GM12874 (cell line): ENCODE measurements at regions not wholly inside any gene's neighbourhood (a gene's known extent, or its start where the extent isn't known, plus 50 kb on each side); places are given as distances from the start of the nearest gene placed in this dataset.
A peak's percentile ranks its signal among the peaks of the same experiment; 100 is the strongest.

Experiments used
- TF ChIP-seq, protein P1 (sequence below): IDR thresholded peaks from 2 replicates; pipeline ENCODE4 v1.5.1; 2011; ENCODE audit warnings: low read depth, mild to moderate bottlenecking, control low read depth, low read length, moderate library complexity; ENCODE audit not compliant: insufficient read depth

DNA sequence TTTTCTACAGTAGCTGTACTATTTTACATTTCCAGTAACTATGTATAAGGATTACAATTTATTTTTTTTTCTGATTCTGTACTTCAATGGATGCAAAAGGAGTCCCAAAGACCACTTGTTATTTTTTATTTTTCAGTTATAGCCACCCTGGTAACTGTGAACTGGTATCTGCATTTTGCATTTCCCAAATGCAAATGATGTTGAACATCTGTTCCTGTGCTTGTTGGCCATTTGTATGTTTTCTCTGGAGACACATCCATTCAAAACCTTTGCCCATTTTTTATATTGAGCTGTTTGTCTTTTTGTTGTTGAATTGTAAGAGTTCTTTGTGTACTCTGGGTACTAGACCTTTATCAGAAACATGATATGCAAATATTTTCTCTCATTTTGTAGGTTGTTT is 485.6 kb downstream of the LRIG3 start:
- TF ChIP-seq, protein P1, sequence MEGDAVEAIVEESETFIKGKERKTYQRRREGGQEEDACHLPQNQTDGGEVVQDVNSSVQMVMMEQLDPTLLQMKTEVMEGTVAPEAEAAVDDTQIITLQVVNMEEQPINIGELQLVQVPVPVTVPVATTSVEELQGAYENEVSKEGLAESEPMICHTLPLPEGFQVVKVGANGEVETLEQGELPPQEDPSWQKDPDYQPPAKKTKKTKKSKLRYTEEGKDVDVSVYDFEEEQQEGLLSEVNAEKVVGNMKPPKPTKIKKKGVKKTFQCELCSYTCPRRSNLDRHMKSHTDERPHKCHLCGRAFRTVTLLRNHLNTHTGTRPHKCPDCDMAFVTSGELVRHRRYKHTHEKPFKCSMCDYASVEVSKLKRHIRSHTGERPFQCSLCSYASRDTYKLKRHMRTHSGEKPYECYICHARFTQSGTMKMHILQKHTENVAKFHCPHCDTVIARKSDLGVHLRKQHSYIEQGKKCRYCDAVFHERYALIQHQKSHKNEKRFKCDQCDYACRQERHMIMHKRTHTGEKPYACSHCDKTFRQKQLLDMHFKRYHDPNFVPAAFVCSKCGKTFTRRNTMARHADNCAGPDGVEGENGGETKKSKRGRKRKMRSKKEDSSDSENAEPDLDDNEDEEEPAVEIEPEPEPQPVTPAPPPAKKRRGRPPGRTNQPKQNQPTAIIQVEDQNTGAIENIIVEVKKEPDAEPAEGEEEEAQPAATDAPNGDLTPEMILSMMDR: no peak

DNA sequence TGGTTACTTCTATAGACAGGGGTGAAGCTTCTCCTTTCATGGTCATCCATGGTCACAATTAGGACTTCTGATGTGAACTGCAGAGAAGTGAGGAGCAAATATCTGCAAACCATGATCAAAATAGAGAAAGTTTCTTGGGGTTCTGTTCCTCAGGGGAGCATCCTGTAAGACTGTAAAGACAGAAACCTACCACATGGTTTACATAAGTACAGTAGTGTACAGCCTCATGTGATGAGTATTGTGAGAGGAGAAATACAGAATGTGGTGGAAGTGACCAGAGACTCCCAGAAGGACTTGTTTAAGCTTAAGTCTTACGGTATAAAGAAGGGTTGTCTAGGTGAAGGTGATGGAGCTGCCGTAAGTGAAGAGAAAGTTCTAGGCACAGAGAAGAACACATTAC is 484.7 kb downstream of the LRIG3 start:
- TF ChIP-seq, protein P1: no peak

DNA sequence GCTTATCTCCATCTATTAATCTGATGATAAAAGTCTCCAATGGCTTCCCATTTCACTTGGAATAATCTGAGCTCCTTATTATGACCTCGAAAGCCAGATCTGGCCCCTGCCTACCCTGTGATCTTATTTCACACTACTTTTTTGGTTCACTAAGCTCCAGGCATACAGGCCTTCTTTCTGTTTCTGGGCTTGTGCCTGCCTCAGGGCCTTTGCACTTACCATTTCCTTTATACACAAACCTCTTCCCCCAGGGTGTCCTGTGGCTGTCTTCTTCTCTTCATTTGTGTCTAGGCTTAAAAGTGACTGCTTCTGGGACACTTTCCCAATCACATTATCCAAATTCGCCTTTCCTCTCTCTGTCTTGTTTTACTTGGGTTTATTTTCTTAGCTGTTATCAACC is 478.8 kb downstream of the LRIG3 start:
- TF ChIP-seq, protein P1: no peak

DNA sequence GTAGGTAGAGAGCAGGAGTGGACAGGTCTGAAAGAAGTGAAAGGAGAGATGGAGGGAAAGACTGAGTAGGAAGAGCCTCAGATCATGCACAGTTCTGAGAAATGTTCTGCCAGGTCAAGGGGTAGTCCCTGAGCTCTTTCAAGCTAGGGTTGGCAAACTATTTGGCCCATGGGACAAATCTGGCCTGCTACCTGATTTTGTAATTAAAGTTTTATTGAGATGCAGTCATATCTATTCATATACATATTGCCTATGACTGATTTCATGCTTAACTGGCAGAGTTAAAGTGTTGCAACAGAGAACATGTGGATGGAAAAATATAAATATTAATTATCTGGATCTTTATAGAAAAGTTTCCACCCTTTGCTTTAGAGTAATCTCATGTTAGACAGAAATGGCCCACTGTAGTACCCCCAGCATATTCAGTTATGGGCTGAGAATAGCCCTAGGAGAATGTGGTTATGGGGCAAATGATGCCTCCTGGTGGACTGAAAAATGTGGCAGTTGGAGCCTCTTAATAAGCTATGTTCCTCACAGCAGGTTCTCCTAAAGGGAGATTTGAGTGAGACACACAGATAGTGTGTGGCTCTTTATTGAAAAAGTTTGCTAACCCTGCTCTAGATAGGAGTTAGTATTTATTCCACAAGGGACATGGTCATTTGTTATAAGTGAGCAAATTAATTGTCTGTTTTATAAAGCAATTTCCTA is 476.9 kb downstream of the LRIG3 start:
- TF ChIP-seq, protein P1: peak; percentile 52

DNA sequence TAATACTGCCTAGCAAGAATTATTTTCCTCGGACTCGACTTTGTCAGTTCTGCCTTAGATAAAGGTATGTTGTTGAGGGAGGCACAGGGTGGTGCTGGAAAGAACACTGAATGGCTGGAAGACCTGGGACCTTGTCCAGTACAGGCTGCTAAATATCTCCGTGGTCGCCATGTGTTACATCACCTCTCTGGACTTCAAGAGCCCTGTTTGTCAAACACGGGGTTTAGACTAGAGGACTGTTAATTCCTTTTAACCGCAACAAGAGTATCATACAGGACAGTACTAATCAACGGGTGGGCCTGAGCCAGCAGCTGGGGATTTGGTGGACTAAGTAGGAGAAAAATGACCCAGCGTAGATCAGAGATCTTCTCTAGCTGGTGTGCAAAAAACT is 476.3 kb downstream of the LRIG3 start:
- TF ChIP-seq, protein P1: no peak

DNA sequence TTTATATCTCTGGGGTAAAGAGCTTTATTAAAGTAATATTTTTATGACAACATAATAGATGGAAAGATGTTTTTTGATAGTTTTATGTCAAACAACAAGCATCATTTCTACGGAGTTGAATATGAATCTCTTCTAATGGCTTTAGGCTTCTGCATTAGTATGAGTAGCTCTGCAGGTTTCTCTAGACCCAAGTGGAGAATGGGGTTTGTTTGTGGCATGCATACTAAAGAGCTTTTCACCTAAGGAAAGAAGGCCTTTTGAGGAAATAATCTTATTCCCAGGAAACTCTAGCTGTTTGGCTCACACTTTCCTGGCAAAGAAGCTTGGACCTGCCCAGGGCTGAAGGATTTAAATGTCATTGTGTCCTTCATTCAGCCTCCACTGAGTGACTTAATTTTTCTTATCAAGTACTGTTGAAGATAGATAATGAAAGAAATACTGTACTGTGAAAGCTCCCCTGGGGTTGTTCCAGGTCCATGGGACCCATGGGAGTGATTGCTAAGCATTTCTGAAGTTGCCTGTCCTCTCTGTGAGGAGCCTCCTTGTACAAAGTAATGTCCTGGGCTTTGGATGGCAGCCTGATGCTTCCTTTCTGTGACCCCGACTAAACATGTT is 469.3 kb downstream of the LRIG3 start:
- TF ChIP-seq, protein P1: no peak

DNA sequence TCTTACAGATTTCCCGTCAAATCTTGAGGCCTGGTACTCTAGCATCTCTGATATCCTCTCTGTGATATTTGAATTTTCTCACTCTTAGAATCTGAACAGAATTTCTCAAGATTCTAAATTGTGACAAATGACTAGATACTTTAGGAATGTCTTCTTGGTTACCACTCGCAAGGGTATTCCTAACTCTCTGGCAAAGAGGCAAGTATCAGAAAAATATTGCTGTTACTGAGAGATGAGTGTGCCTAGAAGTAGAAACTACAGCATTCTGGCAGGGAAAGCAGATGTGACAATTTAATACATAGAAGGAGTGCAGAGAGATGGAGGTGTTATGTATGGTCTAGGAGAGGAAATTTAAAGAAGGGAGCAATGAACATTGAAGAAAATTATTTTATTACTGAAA is 467.8 kb downstream of the LRIG3 start:
- TF ChIP-seq, protein P1: no peak
